ENCODE measurements at regions not wholly inside any gene's neighbourhood (a gene's known extent, or its start where the extent isn't known, plus 50 kb on each side); places are given as distances from the start of the nearest gene placed in this dataset.

- peaks cover 52% of the 10 kb centered on the region for H3K9me3 Mint-ChIP-seq
- ChIA-PET POLR2A (no interaction called here), CTCF (interaction anchor here (1.3 kb wide), 1 partner anchor 16 kb away, joined by 4 read pairs; no protein-coding TSS in a partner anchor)
- no peak for DNase-seq (ENCODE audit: low spot score)
- TF ChIP-seq ZNF425 (CRISPR knock-in tag; conservative IDR thresholded peaks at IDR 0.05): no peak
- TF ChIP-seq CTCF (IDR thresholded peaks at IDR 0.05): no peak
- TF ChIP-seq IRF1 (CRISPR knock-in tag; IDR thresholded peaks at IDR 0.05): no peak
- no peak for TF ChIP-seq NR2C2 (CRISPR knock-in tag; IDR thresholded peaks at IDR 0.05)
- H3K27ac Mint-ChIP-seq: no peak overlapping the region
- no peaks in the 10 kb centered on the region for H3K4me1 Mint-ChIP-seq
- peaks cover 9% of the 10 kb centered on the region for H3K27me3 Mint-ChIP-seq (ENCODE audit: low read depth)
- peaks cover 37% of the 10 kb centered on the region for H3K36me3 Mint-ChIP-seq
- H3K4me3 Mint-ChIP-seq: no peak overlapping the region
- ATAC-seq: no peak
Observed at GRCh38 chr15:62270216-62270921, 105.3 kb upstream of the C2CD4B start.

DNA sequence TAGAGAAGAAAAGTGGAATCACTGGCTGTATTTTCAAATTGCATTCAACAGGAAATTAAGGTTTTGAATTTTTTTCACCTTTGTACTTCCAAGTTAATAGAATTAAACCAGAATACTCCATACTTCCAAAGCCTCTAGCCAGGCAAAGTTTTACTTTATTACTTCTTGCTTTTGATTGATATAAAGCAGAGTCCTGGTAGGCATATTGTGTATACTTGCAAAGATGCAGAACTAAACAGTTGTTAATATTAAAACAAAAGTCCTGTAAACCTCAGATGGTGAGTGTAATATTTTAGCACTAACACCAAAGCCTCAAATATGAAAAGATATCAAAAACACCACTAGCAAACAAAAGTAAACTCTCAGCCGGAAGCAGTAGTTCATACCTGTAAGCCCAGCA is 107.2 kb upstream of the C2CD4B start:
- no peak for ATAC-seq
- no peak for DNase-seq (ENCODE audit: low spot score)
- POLR2A ChIA-PET: no interaction called here
- Mint-ChIP-seq H3K9me3 (peaks cover 43% of the 10 kb centered on the region), H3K36me3 (peaks cover 32% of the 10 kb centered on the region), H3K4me3 (no peak overlapping the region), H3K27me3 (ENCODE audit: low read depth) (peaks cover 9% of the 10 kb centered on the region), H3K4me1 (no peaks in the 10 kb centered on the region), H3K27ac (no peak overlapping the region)
- CTCF ChIA-PET: interaction anchor here (0.7 kb wide), 1 partner anchor 34 kb away, joined by 4 read pairs; no protein-coding TSS in a partner anchor
- no peak for TF ChIP-seq ZSCAN18 (CRISPR knock-in tag; IDR thresholded peaks at IDR 0.05)
- no peak for TF ChIP-seq ESRRA (CRISPR knock-in tag; IDR thresholded peaks at IDR 0.05; ENCODE audit: borderline replicate concordance)
- TF ChIP-seq, protein P1, sequence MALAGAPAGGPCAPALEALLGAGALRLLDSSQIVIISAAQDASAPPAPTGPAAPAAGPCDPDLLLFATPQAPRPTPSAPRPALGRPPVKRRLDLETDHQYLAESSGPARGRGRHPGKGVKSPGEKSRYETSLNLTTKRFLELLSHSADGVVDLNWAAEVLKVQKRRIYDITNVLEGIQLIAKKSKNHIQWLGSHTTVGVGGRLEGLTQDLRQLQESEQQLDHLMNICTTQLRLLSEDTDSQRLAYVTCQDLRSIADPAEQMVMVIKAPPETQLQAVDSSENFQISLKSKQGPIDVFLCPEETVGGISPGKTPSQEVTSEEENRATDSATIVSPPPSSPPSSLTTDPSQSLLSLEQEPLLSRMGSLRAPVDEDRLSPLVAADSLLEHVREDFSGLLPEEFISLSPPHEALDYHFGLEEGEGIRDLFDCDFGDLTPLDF (CRISPR knock-in tag; IDR thresholded peaks at IDR 0.05): no peak
- TF ChIP-seq, protein P2, sequence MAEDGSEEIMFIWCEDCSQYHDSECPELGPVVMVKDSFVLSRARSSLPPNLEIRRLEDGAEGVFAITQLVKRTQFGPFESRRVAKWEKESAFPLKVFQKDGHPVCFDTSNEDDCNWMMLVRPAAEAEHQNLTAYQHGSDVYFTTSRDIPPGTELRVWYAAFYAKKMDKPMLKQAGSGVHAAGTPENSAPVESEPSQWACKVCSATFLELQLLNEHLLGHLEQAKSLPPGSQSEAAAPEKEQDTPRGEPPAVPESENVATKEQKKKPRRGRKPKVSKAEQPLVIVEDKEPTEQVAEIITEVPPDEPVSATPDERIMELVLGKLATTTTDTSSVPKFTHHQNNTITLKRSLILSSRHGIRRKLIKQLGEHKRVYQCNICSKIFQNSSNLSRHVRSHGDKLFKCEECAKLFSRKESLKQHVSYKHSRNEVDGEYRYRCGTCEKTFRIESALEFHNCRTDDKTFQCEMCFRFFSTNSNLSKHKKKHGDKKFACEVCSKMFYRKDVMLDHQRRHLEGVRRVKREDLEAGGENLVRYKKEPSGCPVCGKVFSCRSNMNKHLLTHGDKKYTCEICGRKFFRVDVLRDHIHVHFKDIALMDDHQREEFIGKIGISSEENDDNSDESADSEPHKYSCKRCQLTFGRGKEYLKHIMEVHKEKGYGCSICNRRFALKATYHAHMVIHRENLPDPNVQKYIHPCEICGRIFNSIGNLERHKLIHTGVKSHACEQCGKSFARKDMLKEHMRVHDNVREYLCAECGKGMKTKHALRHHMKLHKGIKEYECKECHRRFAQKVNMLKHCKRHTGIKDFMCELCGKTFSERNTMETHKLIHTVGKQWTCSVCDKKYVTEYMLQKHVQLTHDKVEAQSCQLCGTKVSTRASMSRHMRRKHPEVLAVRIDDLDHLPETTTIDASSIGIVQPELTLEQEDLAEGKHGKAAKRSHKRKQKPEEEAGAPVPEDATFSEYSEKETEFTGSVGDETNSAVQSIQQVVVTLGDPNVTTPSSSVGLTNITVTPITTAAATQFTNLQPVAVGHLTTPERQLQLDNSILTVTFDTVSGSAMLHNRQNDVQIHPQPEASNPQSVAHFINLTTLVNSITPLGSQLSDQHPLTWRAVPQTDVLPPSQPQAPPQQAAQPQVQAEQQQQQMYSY (CRISPR knock-in tag; IDR thresholded peaks at IDR 0.05): no peak
- TF ChIP-seq, protein P3, sequence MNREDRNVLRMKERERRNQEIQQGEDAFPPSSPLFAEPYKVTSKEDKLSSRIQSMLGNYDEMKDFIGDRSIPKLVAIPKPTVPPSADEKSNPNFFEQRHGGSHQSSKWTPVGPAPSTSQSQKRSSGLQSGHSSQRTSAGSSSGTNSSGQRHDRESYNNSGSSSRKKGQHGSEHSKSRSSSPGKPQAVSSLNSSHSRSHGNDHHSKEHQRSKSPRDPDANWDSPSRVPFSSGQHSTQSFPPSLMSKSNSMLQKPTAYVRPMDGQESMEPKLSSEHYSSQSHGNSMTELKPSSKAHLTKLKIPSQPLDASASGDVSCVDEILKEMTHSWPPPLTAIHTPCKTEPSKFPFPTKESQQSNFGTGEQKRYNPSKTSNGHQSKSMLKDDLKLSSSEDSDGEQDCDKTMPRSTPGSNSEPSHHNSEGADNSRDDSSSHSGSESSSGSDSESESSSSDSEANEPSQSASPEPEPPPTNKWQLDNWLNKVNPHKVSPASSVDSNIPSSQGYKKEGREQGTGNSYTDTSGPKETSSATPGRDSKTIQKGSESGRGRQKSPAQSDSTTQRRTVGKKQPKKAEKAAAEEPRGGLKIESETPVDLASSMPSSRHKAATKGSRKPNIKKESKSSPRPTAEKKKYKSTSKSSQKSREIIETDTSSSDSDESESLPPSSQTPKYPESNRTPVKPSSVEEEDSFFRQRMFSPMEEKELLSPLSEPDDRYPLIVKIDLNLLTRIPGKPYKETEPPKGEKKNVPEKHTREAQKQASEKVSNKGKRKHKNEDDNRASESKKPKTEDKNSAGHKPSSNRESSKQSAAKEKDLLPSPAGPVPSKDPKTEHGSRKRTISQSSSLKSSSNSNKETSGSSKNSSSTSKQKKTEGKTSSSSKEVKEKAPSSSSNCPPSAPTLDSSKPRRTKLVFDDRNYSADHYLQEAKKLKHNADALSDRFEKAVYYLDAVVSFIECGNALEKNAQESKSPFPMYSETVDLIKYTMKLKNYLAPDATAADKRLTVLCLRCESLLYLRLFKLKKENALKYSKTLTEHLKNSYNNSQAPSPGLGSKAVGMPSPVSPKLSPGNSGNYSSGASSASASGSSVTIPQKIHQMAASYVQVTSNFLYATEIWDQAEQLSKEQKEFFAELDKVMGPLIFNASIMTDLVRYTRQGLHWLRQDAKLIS (CRISPR knock-in tag; IDR thresholded peaks at IDR 0.05; ENCODE audit: borderline replicate concordance): no peak
- no peak for TF ChIP-seq ZNF425 (CRISPR knock-in tag; conservative IDR thresholded peaks at IDR 0.05)
- no peak for TF ChIP-seq FOXJ3 (CRISPR knock-in tag; IDR thresholded peaks at IDR 0.05; ENCODE audit: borderline replicate concordance)
- TF ChIP-seq ZBTB21 (CRISPR knock-in tag; IDR thresholded peaks at IDR 0.05; ENCODE audit: borderline replicate concordance): no peak
- TF ChIP-seq KAT7 (CRISPR knock-in tag; IDR thresholded peaks at IDR 0.05; ENCODE audit: borderline replicate concordance): no peak
- TF ChIP-seq FOXK1 (CRISPR knock-in tag; IDR thresholded peaks at IDR 0.05): no peak
